ENCODE measurements at regions not wholly inside any gene's neighbourhood (a gene's known extent, or its start where the extent isn't known, plus 50 kb on each side); places are given as distances from the start of the nearest gene placed in this dataset.
A peak's percentile ranks its signal among the peaks of the same experiment; 100 is the strongest.

DNA sequence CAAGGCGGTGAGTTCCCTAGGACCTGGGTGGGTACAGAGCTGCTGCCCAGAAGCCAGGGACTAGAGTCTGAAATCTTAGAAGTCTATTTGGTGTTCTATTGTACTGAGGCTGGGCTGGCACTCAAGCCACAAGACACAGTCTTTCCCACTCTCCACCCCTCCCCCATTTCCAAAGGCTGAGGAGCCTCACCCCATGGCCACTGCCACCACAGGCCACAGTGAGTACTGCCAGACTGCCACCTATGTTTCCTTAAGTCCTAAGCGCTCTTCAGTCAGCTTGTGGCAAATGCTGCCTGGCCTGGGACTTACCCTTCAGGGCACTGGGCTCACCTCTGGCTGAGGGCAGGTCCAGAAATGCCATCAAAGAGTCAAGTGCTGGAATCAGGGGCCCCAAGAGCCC is 469.3 kb downstream of the HAO1 start:
- in situ Hi-C loops (cut with HindIII; ENCODE audit: extremely low pct_ligation_motif_present, low pct_unique_long_range_greater_than_20kb) = no loop called here
- Histone ChIP-seq H3K4me2 (ENCODE audit: low read depth, low read length) (no peak overlapping the region), H3K36me3 (replicated peaks in 1 of 2; ENCODE audit: control insufficient read depth in 1 of 2, insufficient read depth in 2 of 2, low read length in 2 of 2) (no peaks in the 10 kb centered on the region), H3K9me3 (ENCODE audit: low read length) (peaks cover 5% of the 10 kb centered on the region; the same call in 1 of the 2 replicates), H3K4me1 (ENCODE audit: insufficient read depth, low read length) (no peaks in the 10 kb centered on the region), H3K4me3 (replicated peaks in 1 of 3; ENCODE audit: insufficient read depth in 1 of 3, low read depth in 2 of 3, low read length in 3 of 3) (no peak overlapping the region), H3K9ac (ENCODE audit: insufficient read depth, low read depth, low read length) (no peak overlapping the region), H3K27me3 (ENCODE audit: control insufficient read depth in 1 of 2, insufficient read depth in 2 of 2, low read length in 2 of 2) (no peaks in the 10 kb centered on the region), H3K79me2 (ENCODE audit: insufficient read depth, low read length) (no peaks in the 10 kb centered on the region), H2AFZ (ENCODE audit: low read length) (no peak overlapping the region), H3K27ac (ENCODE audit: extremely low read length, insufficient read depth, low read length) (no peak overlapping the region), H4K20me1 (ENCODE audit: insufficient read depth, low read length) (no peaks in the 10 kb centered on the region)
- BruUV-seq (replicated peaks) = no TSS peak
- FAIRE-seq (no peak), DNase-seq (ENCODE audit: low spot score) (no peak), ATAC-seq (peak; percentile 79)
- ChIA-PET POLR2A (no interaction called here), CTCF (ENCODE audit: low intra/inter-chr PET ratio, low total read pairs) (no interaction called here)
- TF ChIP-seq ZNF281 (CRISPR knock-in tag; IDR thresholded peaks at IDR 0.05; ENCODE audit: borderline replicate concordance) = peak; percentile 55; the same call in 1 of the 2 replicates
- TF ChIP-seq, protein P1, sequence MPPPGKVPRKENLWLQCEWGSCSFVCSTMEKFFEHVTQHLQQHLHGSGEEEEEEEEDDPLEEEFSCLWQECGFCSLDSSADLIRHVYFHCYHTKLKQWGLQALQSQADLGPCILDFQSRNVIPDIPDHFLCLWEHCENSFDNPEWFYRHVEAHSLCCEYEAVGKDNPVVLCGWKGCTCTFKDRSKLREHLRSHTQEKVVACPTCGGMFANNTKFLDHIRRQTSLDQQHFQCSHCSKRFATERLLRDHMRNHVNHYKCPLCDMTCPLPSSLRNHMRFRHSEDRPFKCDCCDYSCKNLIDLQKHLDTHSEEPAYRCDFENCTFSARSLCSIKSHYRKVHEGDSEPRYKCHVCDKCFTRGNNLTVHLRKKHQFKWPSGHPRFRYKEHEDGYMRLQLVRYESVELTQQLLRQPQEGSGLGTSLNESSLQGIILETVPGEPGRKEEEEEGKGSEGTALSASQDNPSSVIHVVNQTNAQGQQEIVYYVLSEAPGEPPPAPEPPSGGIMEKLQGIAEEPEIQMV (CRISPR knock-in tag; IDR thresholded peaks at IDR 0.05; ENCODE audit: low read depth) = no peak
- no peak for TF ChIP-seq NFE2L2 (IDR thresholded peaks at IDR 0.05; ENCODE audit: low read length)
- no peak for TF ChIP-seq ZNF550 (CRISPR knock-in tag; IDR thresholded peaks at IDR 0.05; ENCODE audit: borderline replicate concordance)
- intact Hi-C loops (cut with micrococcal nuclease; ENCODE audit: unreplicated experiment) = no loop called here
- WGBS (ENCODE audit: low lambda C conversion rate) = 47% methylated on average over 2 of the region's 2 CpGs

GRCh38 chr20:7490288-7490687 is 450.0 kb downstream of the HAO1 start:
- ChIA-PET POLR2A (no interaction called here), CTCF (ENCODE audit: low intra/inter-chr PET ratio, low total read pairs) (no interaction called here)
- H3K79me2 ChIP-seq (ENCODE audit: insufficient read depth, low read length) = no peaks in the 10 kb centered on the region
- in situ Hi-C loops (cut with HindIII; ENCODE audit: extremely low pct_ligation_motif_present, low pct_unique_long_range_greater_than_20kb) = no loop called here
- BruUV-seq (replicated peaks) = no TSS peak
- H3K4me2 ChIP-seq (ENCODE audit: low read depth, low read length) = no peak overlapping the region
- no peaks in the 10 kb centered on the region for H3K27me3 ChIP-seq (ENCODE audit: control insufficient read depth in 1 of 2, insufficient read depth in 2 of 2, low read length in 2 of 2)
- no peak overlapping the region for H3K27ac ChIP-seq (ENCODE audit: extremely low read length, insufficient read depth, low read length)
- no peak overlapping the region for H2AFZ ChIP-seq (ENCODE audit: low read length)
- H3K9me3 ChIP-seq (ENCODE audit: low read length) = 0 out of 2 replicates have a peak, but pooled peaks cover 5% of the 10 kb centered on the region
- no peak overlapping the region for H3K9ac ChIP-seq (ENCODE audit: insufficient read depth, low read depth, low read length)
- intact Hi-C loops (cut with micrococcal nuclease; ENCODE audit: unreplicated experiment) = no loop called here
- no peaks in the 10 kb centered on the region for H3K36me3 ChIP-seq (replicated peaks in 1 of 2; ENCODE audit: control insufficient read depth in 1 of 2, insufficient read depth in 2 of 2, low read length in 2 of 2)
- no peak overlapping the region for H3K4me3 ChIP-seq (replicated peaks in 1 of 3; ENCODE audit: insufficient read depth in 1 of 3, low read depth in 2 of 3, low read length in 3 of 3)
- no peaks in the 10 kb centered on the region for H4K20me1 ChIP-seq (ENCODE audit: insufficient read depth, low read length)
- H3K4me1 ChIP-seq (ENCODE audit: insufficient read depth, low read length) = no peaks in the 10 kb centered on the region
- no peak for DNase-seq (ENCODE audit: low spot score)
- FAIRE-seq = no peak
- no peak for ATAC-seq
- TF ChIP-seq ZNF878 (CRISPR knock-in tag; IDR thresholded peaks at IDR 0.05) (no peak), RBAK (CRISPR knock-in tag; IDR thresholded peaks at IDR 0.05) (no peak), ZNF564 (CRISPR knock-in tag; IDR thresholded peaks at IDR 0.05) (no peak), ZNF44 (CRISPR knock-in tag; IDR thresholded peaks at IDR 0.05) (no peak), MTF2 (CRISPR knock-in tag; IDR thresholded peaks at IDR 0.05; ENCODE audit: borderline replicate concordance) (no peak), ZNF703 (CRISPR knock-in tag; IDR thresholded peaks at IDR 0.05; ENCODE audit: borderline replicate concordance) (no peak), SP4 (CRISPR knock-in tag; IDR thresholded peaks at IDR 0.05) (no peak), HES4 (CRISPR knock-in tag; IDR thresholded peaks at IDR 0.05; ENCODE audit: borderline replicate concordance) (no peak), ZNF772 (CRISPR knock-in tag; IDR thresholded peaks at IDR 0.05) (no peak)
- TF ChIP-seq, protein P2, sequence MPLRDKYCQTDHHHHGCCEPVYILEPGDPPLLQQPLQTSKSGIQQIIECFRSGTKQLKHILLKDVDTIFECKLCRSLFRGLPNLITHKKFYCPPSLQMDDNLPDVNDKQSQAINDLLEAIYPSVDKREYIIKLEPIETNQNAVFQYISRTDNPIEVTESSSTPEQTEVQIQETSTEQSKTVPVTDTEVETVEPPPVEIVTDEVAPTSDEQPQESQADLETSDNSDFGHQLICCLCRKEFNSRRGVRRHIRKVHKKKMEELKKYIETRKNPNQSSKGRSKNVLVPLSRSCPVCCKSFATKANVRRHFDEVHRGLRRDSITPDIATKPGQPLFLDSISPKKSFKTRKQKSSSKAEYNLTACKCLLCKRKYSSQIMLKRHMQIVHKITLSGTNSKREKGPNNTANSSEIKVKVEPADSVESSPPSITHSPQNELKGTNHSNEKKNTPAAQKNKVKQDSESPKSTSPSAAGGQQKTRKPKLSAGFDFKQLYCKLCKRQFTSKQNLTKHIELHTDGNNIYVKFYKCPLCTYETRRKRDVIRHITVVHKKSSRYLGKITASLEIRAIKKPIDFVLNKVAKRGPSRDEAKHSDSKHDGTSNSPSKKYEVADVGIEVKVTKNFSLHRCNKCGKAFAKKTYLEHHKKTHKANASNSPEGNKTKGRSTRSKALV (CRISPR knock-in tag; IDR thresholded peaks at IDR 0.05) = no peak
